Thymus (tissue), 11 donors: ENCODE measurements at regions not wholly inside any gene's neighbourhood (a gene's known extent, or its start where the extent isn't known, plus 50 kb on each side); places are given as distances from the start of the nearest gene placed in this dataset.

Experiments
- DNase-seq, 9 donors: peaks; one replicate each; pipeline ENCODE4 v3.0.0-alpha.2; 2013; ENCODE audit warnings: low spot score in 9 of 9, low read depth in 6 of 9, missing footprints in 1 of 9
- H3K27ac ChIP-seq, 2 donors: one replicate each; pipeline ENCODE4 v1.5.1; 2013; ENCODE audit warnings: control low read depth in 1 of 2, low read depth in 1 of 2, low read length in 1 of 2, mild to moderate bottlenecking in 1 of 2, moderate library complexity in 1 of 2
- H3K27me3 ChIP-seq, 2 donors: one replicate each; pipeline ENCODE4 v1.5.1; 2013; ENCODE audit warnings: low read length in 1 of 2; ENCODE audit not compliant: control insufficient read depth in 2 of 2, insufficient read depth in 1 of 2
- H3K36me3 ChIP-seq, 2 donors: one replicate each; pipeline ENCODE4 v1.5.1; 2013; ENCODE audit warnings: low read length in 1 of 2, mild to moderate bottlenecking in 1 of 2, moderate library complexity in 1 of 2; ENCODE audit not compliant: control insufficient read depth in 2 of 2, insufficient read depth in 2 of 2
- H3K4me1 ChIP-seq, 2 donors: one replicate each; pipeline ENCODE4 v1.5.1; 2013; ENCODE audit warnings: low read length in 2 of 2; ENCODE audit not compliant: control insufficient read depth in 2 of 2, insufficient read depth in 2 of 2
- H3K4me3 ChIP-seq, 2 donors: one replicate each; pipeline ENCODE4 v1.5.1; 2013; ENCODE audit warnings: low read length in 2 of 2, control low read depth in 1 of 2, mild to moderate bottlenecking in 1 of 2
- H3K9me3 ChIP-seq, 2 donors: one replicate each; pipeline ENCODE4 v1.5.1; 2013; ENCODE audit warnings: low read length in 1 of 2, mild to moderate bottlenecking in 1 of 2; ENCODE audit not compliant: control insufficient read depth in 2 of 2, insufficient read depth in 1 of 2
- WGBS: extraction: QIAGEN DNeasy Blood & Tissue Kit; methylation state at CpG from one replicate; pipeline ENCODE4 v1.1.7; 2013; 5-methylcytosine and 5-hydroxymethylcytosine counted together
- donor health status: healthy.

GRCh38 chr4:60744767-60745166 lies 455.4 kb upstream of the ADGRL3 start:
- Histone ChIP-seq H3K27me3 (no peaks in the 10 kb centered on the region), H3K4me1 (no peaks in the 10 kb centered on the region), H3K36me3 (no peaks in the 10 kb centered on the region), H3K4me3 (no peak overlapping the region), H3K27ac (no peak overlapping the region), H3K9me3 (no peaks in the 10 kb centered on the region)
- DNase-seq: no peak
- WGBS: 40% methylated on average over 2 of the region's 2 CpGs

- H3K27ac ChIP-seq: no peak overlapping the region
- WGBS: 85% methylated on average over 3 of the region's 3 CpGs
- no peak for DNase-seq
Observed at GRCh38 chr4:60745800-60746571, 454.1 kb upstream of the ADGRL3 start.

GRCh38 chr4:60750962-60751361 lies 449.2 kb upstream of the ADGRL3 start:
- DNase-seq: no peak
- H3K27me3 ChIP-seq: no peaks in the 10 kb centered on the region
- H3K4me1 ChIP-seq: no peaks in the 10 kb centered on the region
- no peak overlapping the region for H3K4me3 ChIP-seq
- H3K36me3 ChIP-seq: no peaks in the 10 kb centered on the region
- WGBS: 93% methylated on average over 4 of the region's 4 CpGs
- H3K27ac ChIP-seq: no peak overlapping the region
- no peaks in the 10 kb centered on the region for H3K9me3 ChIP-seq

More at GRCh38 chr4:60745800-60746571, 454.1 kb upstream of the ADGRL3 start:
- no peak overlapping the region for H3K4me3 ChIP-seq
- no peaks in the 10 kb centered on the region for H3K9me3 ChIP-seq
- no peaks in the 10 kb centered on the region for H3K4me1 ChIP-seq
- no peaks in the 10 kb centered on the region for H3K27me3 ChIP-seq
- H3K36me3 ChIP-seq: no peaks in the 10 kb centered on the region

GRCh38 chr4:60757986-60758680 lies 442.0 kb upstream of the ADGRL3 start:
- no peak for DNase-seq
- no peaks in the 10 kb centered on the region for H3K36me3 ChIP-seq
- H3K4me1 ChIP-seq: no peaks in the 10 kb centered on the region
- no peaks in the 10 kb centered on the region for H3K9me3 ChIP-seq
- no peak overlapping the region for H3K27ac ChIP-seq
- WGBS: 88% methylated on average over 1 of the region's 1 CpG
- H3K4me3 ChIP-seq: no peak overlapping the region
- no peaks in the 10 kb centered on the region for H3K27me3 ChIP-seq

GRCh38 chr4:60759518-60760245 lies 440.4 kb upstream of the ADGRL3 start:
- H3K36me3 ChIP-seq: no peaks in the 10 kb centered on the region
- H3K4me3 ChIP-seq: no peak overlapping the region
- WGBS: 90% methylated on average over 4 of the region's 4 CpGs
- H3K27ac ChIP-seq: no peak overlapping the region
- H3K4me1 ChIP-seq: no peaks in the 10 kb centered on the region
- no peak for DNase-seq
- no peaks in the 10 kb centered on the region for H3K27me3 ChIP-seq
- H3K9me3 ChIP-seq: no peaks in the 10 kb centered on the region

- Histone ChIP-seq H3K4me1 (no peaks in the 10 kb centered on the region), H3K27me3 (no peaks in the 10 kb centered on the region), H3K9me3 (no peaks in the 10 kb centered on the region), H3K27ac (no peak overlapping the region), H3K36me3 (no peaks in the 10 kb centered on the region), H3K4me3 (no peak overlapping the region)
- WGBS: 93% methylated on average over 3 of the region's 3 CpGs
- no peak for DNase-seq
Observed at GRCh38 chr4:60780874-60781273, 419.3 kb upstream of the ADGRL3 start.

- Histone ChIP-seq H3K4me1 (no peaks in the 10 kb centered on the region), H3K9me3 (no peaks in the 10 kb centered on the region), H3K27ac (no peak overlapping the region), H3K36me3 (no peaks in the 10 kb centered on the region), H3K4me3 (no peak overlapping the region), H3K27me3 (no peaks in the 10 kb centered on the region)
- DNase-seq: no peak
Observed at GRCh38 chr4:60790608-60791007, 409.5 kb upstream of the ADGRL3 start.

GRCh38 chr4:60794372-60794771 lies 405.8 kb upstream of the ADGRL3 start:
- WGBS: 95% methylated on average over 14 of the region's 14 CpGs
- H3K27me3 ChIP-seq: no peaks in the 10 kb centered on the region

GRCh38 chr4:60799214-60799613 lies 400.9 kb upstream of the ADGRL3 start:
- DNase-seq: no peak
- no peaks in the 10 kb centered on the region for H3K4me1 ChIP-seq
- 94% methylated on average over 4 of the region's 4 CpGs for WGBS
- no peak overlapping the region for H3K4me3 ChIP-seq
- no peaks in the 10 kb centered on the region for H3K9me3 ChIP-seq
- no peaks in the 10 kb centered on the region for H3K27me3 ChIP-seq
- no peaks in the 10 kb centered on the region for H3K36me3 ChIP-seq
- H3K27ac ChIP-seq: no peak overlapping the region

More at GRCh38 chr4:60794372-60794771, 405.8 kb upstream of the ADGRL3 start:
- no peak overlapping the region for H3K27ac ChIP-seq
- H3K36me3 ChIP-seq: no peaks in the 10 kb centered on the region
- H3K4me3 ChIP-seq: no peak overlapping the region
- H3K9me3 ChIP-seq: no peaks in the 10 kb centered on the region
- no peak for DNase-seq
- H3K4me1 ChIP-seq: no peaks in the 10 kb centered on the region
